Kidney (tissue), 13 donors: ENCODE measurements at regions not wholly inside any gene's neighbourhood (a gene's known extent, or its start where the extent isn't known, plus 50 kb on each side); places are given as distances from the start of the nearest gene placed in this dataset.

Experiments used
- DNase-seq, 5 donors: peaks; one replicate each; pipeline ENCODE4 v3.0.0-alpha.2; 2013 to 2020
- FAIRE-seq: peaks from 2 replicates; lab custom pipeline; 2012; peaks lifted over from hg19 to GRCh38; lab: Jason Lieb, UNC
- H3K27ac ChIP-seq, 2 donors: one replicate each; pipeline ENCODE4 v1.7.0; 2013; ENCODE audit warnings: low read depth in 2 of 2, low read length in 2 of 2, inconsistent platforms in 1 of 2
- H3K27me3 ChIP-seq: one replicate; pipeline ENCODE4 v1.7.1; 2013; ENCODE audit warnings: low read length, inconsistent platforms; ENCODE audit not compliant: control insufficient read depth, insufficient read depth
- H3K36me3 ChIP-seq, 3 donors: one replicate each; pipeline versions ENCODE4 v1.7.0 to v1.7.1; 2013; ENCODE audit warnings: low read length in 3 of 3, control low read depth in 1 of 3, inconsistent platforms in 1 of 3; ENCODE audit not compliant: insufficient read depth in 3 of 3, control insufficient read depth in 2 of 3
- H3K4me1 ChIP-seq, 3 donors: one replicate each; pipeline versions ENCODE4 v1.7.0 to v1.7.1; 2013; ENCODE audit warnings: low read length in 3 of 3, inconsistent platforms in 1 of 3, low read depth in 1 of 3; ENCODE audit not compliant: control insufficient read depth in 2 of 3, insufficient read depth in 2 of 3
- H3K4me3 ChIP-seq, 3 donors: one replicate each; pipeline versions ENCODE4 v1.7.0 to v1.8.1; 2013; ENCODE audit warnings: low read length in 3 of 3, control low read depth in 1 of 3, inconsistent platforms in 1 of 3
- H3K9ac ChIP-seq, 3 donors: one replicate each; pipeline versions ENCODE4 v1.7.0 to v1.7.1; 2013; ENCODE audit warnings: low read length in 3 of 3, control low read depth in 1 of 3, inconsistent platforms in 1 of 3
- H3K9me3 ChIP-seq, 3 donors: one replicate each; pipeline versions ENCODE4 v1.7.0 to v1.7.1; 2013; ENCODE audit warnings: low read length in 3 of 3, control low read depth in 1 of 3, inconsistent platforms in 1 of 3; ENCODE audit not compliant: control insufficient read depth in 2 of 3, insufficient read depth in 1 of 3
- CTCF ChIP-seq: IDR thresholded peaks from 3 replicates; pipeline ENCODE4 v1.5.1; 2012; ENCODE audit warnings: mild to moderate bottlenecking, moderate library complexity, borderline replicate concordance; ENCODE audit not compliant: insufficient read depth; ENCODE audit errors: extremely low read depth
- intact Hi-C: fragments of 100-400 bp; cut with DNase I; formaldehyde crosslinking; loops from one replicate; pipeline ENCODE4 v1.11.1; 2022
- donor health status: control.
- donor health status: control.
- donor health status: control.
- donor health status: control.
- donor health status: control.
- donor health status: DM: yes; HTN: yes; CAD: no.
- donor health status: Normal renal cell carcinoma (clear cell type).

GRCh38 chr5:147073098-147073497 is 161.7 kb upstream of the STK32A start:
- no peak for DNase-seq
- TF ChIP-seq CTCF, result no peak
- H3K9ac ChIP-seq, result no peak overlapping the region
- FAIRE-seq, result no peak
- H3K4me1 ChIP-seq, result no peaks in the 10 kb centered on the region
- intact Hi-C loops, result no loop called here
- no peaks in the 10 kb centered on the region for H3K27me3 ChIP-seq
- no peak overlapping the region for H3K4me3 ChIP-seq
- no peaks in the 10 kb centered on the region for H3K36me3 ChIP-seq
- no peak overlapping the region for H3K27ac ChIP-seq
- H3K9me3 ChIP-seq, result no peaks in the 10 kb centered on the region

- Histone ChIP-seq H3K27ac (no peak overlapping the region), H3K9ac (no peak overlapping the region), H3K9me3 (no peaks in the 10 kb centered on the region), H3K36me3 (no peaks in the 10 kb centered on the region), H3K4me1 (no peaks in the 10 kb centered on the region), H3K27me3 (no peaks in the 10 kb centered on the region), H3K4me3 (no peak overlapping the region)
- FAIRE-seq, result no peak
- no peak for DNase-seq
- TF ChIP-seq CTCF, result no peak
- intact Hi-C loops, result no loop called here
These were observed 159.6 kb upstream of the STK32A start for GRCh38 chr5:147075187-147075586.

GRCh38 chr5:147080391-147080790 is 154.4 kb upstream of the STK32A start:
- no peaks in the 10 kb centered on the region for H3K4me1 ChIP-seq
- H3K27me3 ChIP-seq, result no peaks in the 10 kb centered on the region
- TF ChIP-seq CTCF, result no peak
- no peak overlapping the region for H3K9ac ChIP-seq
- H3K9me3 ChIP-seq, result no peaks in the 10 kb centered on the region
- no peak for DNase-seq
- H3K36me3 ChIP-seq, result no peaks in the 10 kb centered on the region
- no peak for FAIRE-seq
- intact Hi-C loops, result no loop called here
- H3K4me3 ChIP-seq, result peak overlapping the region in 1 of 3 donors; percentile 36
- H3K27ac ChIP-seq, result no peak overlapping the region

GRCh38 chr5:147081311-147081764 is 153.5 kb upstream of the STK32A start:
- Histone ChIP-seq H3K9ac (no peak overlapping the region), H3K9me3 (no peaks in the 10 kb centered on the region), H3K27me3 (no peaks in the 10 kb centered on the region), H3K36me3 (no peaks in the 10 kb centered on the region), H3K4me3 (peak overlapping the region in 1 of 3 donors; percentile 30), H3K27ac (no peak overlapping the region), H3K4me1 (no peaks in the 10 kb centered on the region)
- intact Hi-C loops, result no loop called here
- DNase-seq (peak in 2 of 5 donors; percentile 2 to 4), FAIRE-seq (no peak)
- TF ChIP-seq CTCF, result no peak
